PFSK-1 (cell line): ENCODE measurements at regions not wholly inside any gene's neighbourhood (a gene's known extent, or its start where the extent isn't known, plus 50 kb on each side); places are given as distances from the start of the nearest gene placed in this dataset.

Experiments
- FOXP2 ChIP-seq: optimal IDR thresholded peaks from 2 replicates; pipeline ENCODE3; 2011; ENCODE audit warnings: borderline replicate concordance, control low read depth, inconsistent platforms; ENCODE audit not compliant: insufficient read depth; ENCODE audit errors: extremely low read length, extremely low read depth
- POLR2AphosphoS5 ChIP-seq: IDR thresholded peaks from 2 replicates; pipeline ENCODE4 v1.6.1; 2012; ENCODE audit warnings: low read depth, mild to moderate bottlenecking, control low read depth, low read length, moderate library complexity
- SIN3A ChIP-seq: IDR thresholded peaks from 2 replicates; pipeline ENCODE4 v1.6.1; 2012; ENCODE audit warnings: mild to moderate bottlenecking, low read length, moderate library complexity, borderline replicate concordance; ENCODE audit not compliant: insufficient read depth
- TAF1 ChIP-seq: IDR thresholded peaks from 2 replicates; pipeline ENCODE4 v1.6.1; 2012; ENCODE audit warnings: low read length, control low read depth, borderline replicate concordance; ENCODE audit not compliant: insufficient read depth
- TF ChIP-seq, protein P1 (sequence below), 2 experiments: IDR thresholded peaks; 2 replicates each; pipeline versions ENCODE4 v1.6.1 to v1.8.0; 2011 to 2012; ENCODE audit warnings: low read depth in 2 of 2, low read length in 2 of 2, control low read depth in 1 of 2, inconsistent platforms in 1 of 2, mild to moderate bottlenecking in 1 of 2, moderate library complexity in 1 of 2; ENCODE audit not compliant: insufficient read depth in 1 of 2

- TF ChIP-seq TAF1 (no peak), SIN3A (no peak), FOXP2 (no peak), POLR2AphosphoS5 (no peak)
- TF ChIP-seq, protein P1, sequence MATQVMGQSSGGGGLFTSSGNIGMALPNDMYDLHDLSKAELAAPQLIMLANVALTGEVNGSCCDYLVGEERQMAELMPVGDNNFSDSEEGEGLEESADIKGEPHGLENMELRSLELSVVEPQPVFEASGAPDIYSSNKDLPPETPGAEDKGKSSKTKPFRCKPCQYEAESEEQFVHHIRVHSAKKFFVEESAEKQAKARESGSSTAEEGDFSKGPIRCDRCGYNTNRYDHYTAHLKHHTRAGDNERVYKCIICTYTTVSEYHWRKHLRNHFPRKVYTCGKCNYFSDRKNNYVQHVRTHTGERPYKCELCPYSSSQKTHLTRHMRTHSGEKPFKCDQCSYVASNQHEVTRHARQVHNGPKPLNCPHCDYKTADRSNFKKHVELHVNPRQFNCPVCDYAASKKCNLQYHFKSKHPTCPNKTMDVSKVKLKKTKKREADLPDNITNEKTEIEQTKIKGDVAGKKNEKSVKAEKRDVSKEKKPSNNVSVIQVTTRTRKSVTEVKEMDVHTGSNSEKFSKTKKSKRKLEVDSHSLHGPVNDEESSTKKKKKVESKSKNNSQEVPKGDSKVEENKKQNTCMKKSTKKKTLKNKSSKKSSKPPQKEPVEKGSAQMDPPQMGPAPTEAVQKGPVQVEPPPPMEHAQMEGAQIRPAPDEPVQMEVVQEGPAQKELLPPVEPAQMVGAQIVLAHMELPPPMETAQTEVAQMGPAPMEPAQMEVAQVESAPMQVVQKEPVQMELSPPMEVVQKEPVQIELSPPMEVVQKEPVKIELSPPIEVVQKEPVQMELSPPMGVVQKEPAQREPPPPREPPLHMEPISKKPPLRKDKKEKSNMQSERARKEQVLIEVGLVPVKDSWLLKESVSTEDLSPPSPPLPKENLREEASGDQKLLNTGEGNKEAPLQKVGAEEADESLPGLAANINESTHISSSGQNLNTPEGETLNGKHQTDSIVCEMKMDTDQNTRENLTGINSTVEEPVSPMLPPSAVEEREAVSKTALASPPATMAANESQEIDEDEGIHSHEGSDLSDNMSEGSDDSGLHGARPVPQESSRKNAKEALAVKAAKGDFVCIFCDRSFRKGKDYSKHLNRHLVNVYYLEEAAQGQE (IDR thresholded peaks at IDR 0.05; ENCODE audit: insufficient read depth in 1 of 2, low read depth in 2 of 2, low read length in 2 of 2): no peak
These were observed 548.9 kb downstream of the FRK start for GRCh38 chr6:115511771-115512170.

DNA sequence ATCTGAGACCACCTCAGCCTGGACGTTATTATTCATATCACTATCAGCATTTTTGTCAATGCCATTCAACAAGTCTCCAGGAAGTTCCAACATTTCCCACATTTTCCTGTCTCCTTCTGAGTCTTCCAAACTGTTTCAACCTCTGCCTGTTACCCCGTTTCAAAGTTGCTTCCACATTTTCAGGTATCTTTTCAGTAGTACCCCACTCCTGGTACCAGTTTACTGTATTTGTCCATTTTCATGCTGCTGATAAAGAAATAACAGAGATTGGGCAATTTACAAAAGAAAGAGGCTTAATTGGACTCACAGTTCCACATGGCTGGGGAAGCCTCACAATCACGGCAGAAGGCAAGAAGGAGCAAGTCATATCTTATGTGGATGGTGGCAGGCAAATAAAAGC, 565.5 kb downstream of the FRK start:
- no peak for TF ChIP-seq SIN3A
- TF ChIP-seq, protein P1 (IDR thresholded peaks at IDR 0.05; ENCODE audit: insufficient read depth in 1 of 2, low read depth in 2 of 2, low read length in 2 of 2): no peak
- no peak for TF ChIP-seq TAF1
- TF ChIP-seq FOXP2: no peak
- TF ChIP-seq POLR2AphosphoS5: no peak

DNA sequence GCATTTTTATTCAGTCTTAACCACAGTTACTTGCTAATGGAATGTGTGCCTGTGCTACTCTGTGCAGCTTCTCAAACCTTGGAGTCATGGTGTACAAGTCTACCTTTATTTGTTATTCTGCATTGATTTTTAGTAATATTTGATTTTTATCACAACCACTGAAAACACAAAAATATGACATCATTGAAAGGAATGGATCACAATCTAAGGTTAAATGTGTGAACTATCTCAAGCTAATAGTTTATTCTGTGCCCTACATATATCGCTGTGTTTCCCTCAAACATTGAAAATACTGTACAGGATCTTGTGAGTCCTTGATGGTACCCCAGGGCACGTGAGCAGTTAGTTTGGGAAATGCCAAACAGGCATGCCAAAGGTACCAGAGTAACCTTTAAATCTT, 573.4 kb downstream of the FRK start:
- no peak for TF ChIP-seq FOXP2

- TF ChIP-seq, protein P1 (IDR thresholded peaks at IDR 0.05; ENCODE audit: insufficient read depth in 1 of 2, low read depth in 2 of 2, low read length in 2 of 2): no peak
- TF ChIP-seq TAF1: no peak
- no peak for TF ChIP-seq FOXP2
- no peak for TF ChIP-seq SIN3A
- no peak for TF ChIP-seq POLR2AphosphoS5
These were observed 575.3 kb downstream of the FRK start for GRCh38 chr6:115485400-115485799.

GRCh38 chr6:115474443-115475041, 586.1 kb downstream of the FRK start:
- no peak for TF ChIP-seq SIN3A
- no peak for TF ChIP-seq POLR2AphosphoS5
- TF ChIP-seq, protein P1 (IDR thresholded peaks at IDR 0.05; ENCODE audit: insufficient read depth in 1 of 2, low read depth in 2 of 2, low read length in 2 of 2): no peak
- no peak for TF ChIP-seq FOXP2
- no peak for TF ChIP-seq TAF1
